Endothelial cell (in vitro differentiated cells): ENCODE measurements at regions not wholly inside any gene's neighbourhood (a gene's known extent, or its start where the extent isn't known, plus 50 kb on each side); places are given as distances from the start of the nearest gene placed in this dataset.

Source experiments
- DNase-seq: peaks from one replicate; pipeline ENCODE4 v3.0.0; 2021; ENCODE audit warnings: low spot score
- H3K27ac Mint-ChIP-seq: one replicate; pipeline ENCODE4 v1.8.0; 2021; ENCODE audit warnings: mixed read lengths, inconsistent platforms; ENCODE audit not compliant: unreplicated experiment
- H3K27me3 Mint-ChIP-seq: one replicate; pipeline ENCODE4 v1.8.0; 2021; ENCODE audit warnings: mild to moderate bottlenecking, moderate library complexity, mixed read lengths, inconsistent platforms; ENCODE audit not compliant: unreplicated experiment
- H3K36me3 Mint-ChIP-seq: one replicate; pipeline ENCODE4 v1.8.0; 2021; ENCODE audit warnings: mild to moderate bottlenecking, low read depth, mixed read lengths, inconsistent platforms; ENCODE audit not compliant: unreplicated experiment
- H3K4me1 Mint-ChIP-seq: one replicate; pipeline ENCODE4 v1.8.0; 2021; ENCODE audit warnings: mild to moderate bottlenecking, mixed read lengths, inconsistent platforms; ENCODE audit not compliant: unreplicated experiment
- H3K4me3 Mint-ChIP-seq: one replicate; pipeline ENCODE4 v1.8.0; 2021; ENCODE audit warnings: mild to moderate bottlenecking, mixed read lengths, inconsistent platforms; ENCODE audit not compliant: unreplicated experiment
- H3K9me3 Mint-ChIP-seq: one replicate; pipeline ENCODE4 v1.8.0; 2021; ENCODE audit warnings: mixed read lengths, inconsistent platforms; ENCODE audit not compliant: unreplicated experiment
- TF ChIP-seq, protein P1 (sequence below): fragments of 200-600 bp; sonication (generic); IDR thresholded peaks from one replicate; pipeline ENCODE4 v1.5.0; 2021; ENCODE audit warnings: antibody characterized with exemption; ENCODE audit not compliant: unreplicated experiment

DNA sequence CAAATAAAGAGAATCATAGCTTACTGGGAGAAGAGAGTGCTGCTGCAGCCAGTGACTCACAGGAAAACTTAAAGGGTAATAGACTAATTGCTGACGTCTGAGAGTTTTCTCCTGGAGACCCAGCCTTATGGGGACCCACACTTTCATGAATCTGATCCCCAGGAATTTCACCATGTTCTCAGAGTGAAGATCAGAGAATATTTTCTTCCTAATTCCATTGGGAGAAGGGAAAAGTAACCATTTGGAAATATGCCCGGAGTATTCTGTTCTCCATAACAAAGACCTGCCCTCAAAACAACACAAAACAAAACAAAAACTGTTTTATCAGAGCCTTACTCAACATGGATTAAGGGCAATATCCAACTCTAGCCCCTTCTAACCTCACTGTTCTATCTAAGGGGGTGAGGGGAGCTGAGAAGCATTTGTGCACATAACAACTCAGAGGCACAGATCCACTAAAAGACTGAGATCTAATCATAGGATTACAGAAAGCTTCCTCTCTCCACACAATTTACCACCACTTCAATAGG, 168.2 kb upstream of the SSTR4 start:
- no peaks in the 10 kb centered on the region for H3K36me3 Mint-ChIP-seq
- TF ChIP-seq, protein P1, sequence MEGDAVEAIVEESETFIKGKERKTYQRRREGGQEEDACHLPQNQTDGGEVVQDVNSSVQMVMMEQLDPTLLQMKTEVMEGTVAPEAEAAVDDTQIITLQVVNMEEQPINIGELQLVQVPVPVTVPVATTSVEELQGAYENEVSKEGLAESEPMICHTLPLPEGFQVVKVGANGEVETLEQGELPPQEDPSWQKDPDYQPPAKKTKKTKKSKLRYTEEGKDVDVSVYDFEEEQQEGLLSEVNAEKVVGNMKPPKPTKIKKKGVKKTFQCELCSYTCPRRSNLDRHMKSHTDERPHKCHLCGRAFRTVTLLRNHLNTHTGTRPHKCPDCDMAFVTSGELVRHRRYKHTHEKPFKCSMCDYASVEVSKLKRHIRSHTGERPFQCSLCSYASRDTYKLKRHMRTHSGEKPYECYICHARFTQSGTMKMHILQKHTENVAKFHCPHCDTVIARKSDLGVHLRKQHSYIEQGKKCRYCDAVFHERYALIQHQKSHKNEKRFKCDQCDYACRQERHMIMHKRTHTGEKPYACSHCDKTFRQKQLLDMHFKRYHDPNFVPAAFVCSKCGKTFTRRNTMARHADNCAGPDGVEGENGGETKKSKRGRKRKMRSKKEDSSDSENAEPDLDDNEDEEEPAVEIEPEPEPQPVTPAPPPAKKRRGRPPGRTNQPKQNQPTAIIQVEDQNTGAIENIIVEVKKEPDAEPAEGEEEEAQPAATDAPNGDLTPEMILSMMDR = no peak
- no peak overlapping the region for H3K27ac Mint-ChIP-seq
- H3K4me1 Mint-ChIP-seq = peaks cover 8% of the 10 kb centered on the region
- no peak for DNase-seq
- H3K27me3 Mint-ChIP-seq = no peaks in the 10 kb centered on the region
- no peak overlapping the region for H3K4me3 Mint-ChIP-seq
- no peaks in the 10 kb centered on the region for H3K9me3 Mint-ChIP-seq

DNA sequence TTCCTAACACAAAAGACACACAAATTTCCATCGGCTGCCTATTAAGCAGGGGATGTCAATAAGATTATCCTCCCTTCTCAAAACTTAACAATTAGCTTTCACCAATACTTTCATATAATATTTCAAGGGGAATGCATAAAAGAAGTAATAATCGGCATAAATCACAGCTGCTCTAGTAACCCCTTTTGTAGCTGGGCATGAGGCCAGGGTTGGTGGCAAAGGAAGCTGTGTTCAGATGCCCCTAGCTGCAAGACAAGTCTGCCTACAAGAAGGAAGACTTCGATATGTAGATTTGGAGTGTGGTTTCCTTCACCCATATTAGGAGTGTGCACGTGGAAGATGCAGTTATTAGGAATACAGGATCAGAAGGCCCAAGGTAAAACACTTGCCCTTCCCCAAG, 156.9 kb upstream of the SSTR4 start:
- H3K4me3 Mint-ChIP-seq = no peak overlapping the region
- H3K36me3 Mint-ChIP-seq = no peaks in the 10 kb centered on the region
- H3K27ac Mint-ChIP-seq = no peak overlapping the region
- H3K4me1 Mint-ChIP-seq = no peaks in the 10 kb centered on the region
- no peak for DNase-seq
- TF ChIP-seq, protein P1 = no peak
- no peaks in the 10 kb centered on the region for H3K27me3 Mint-ChIP-seq
- no peaks in the 10 kb centered on the region for H3K9me3 Mint-ChIP-seq

GRCh38 chr20:22880277-22880676, 154.8 kb upstream of the SSTR4 start:
- TF ChIP-seq, protein P1 = no peak
- DNase-seq = no peak
- Mint-ChIP-seq H3K36me3 (no peaks in the 10 kb centered on the region), H3K27ac (no peak overlapping the region), H3K4me1 (no peaks in the 10 kb centered on the region), H3K4me3 (no peak overlapping the region), H3K27me3 (no peaks in the 10 kb centered on the region), H3K9me3 (no peaks in the 10 kb centered on the region)

- TF ChIP-seq, protein P1 = no peak
- no peak overlapping the region for H3K4me3 Mint-ChIP-seq
- no peaks in the 10 kb centered on the region for H3K36me3 Mint-ChIP-seq
- H3K4me1 Mint-ChIP-seq = no peaks in the 10 kb centered on the region
- H3K27me3 Mint-ChIP-seq = peaks cover 3% of the 10 kb centered on the region
- no peak overlapping the region for H3K27ac Mint-ChIP-seq
- no peaks in the 10 kb centered on the region for H3K9me3 Mint-ChIP-seq
- no peak for DNase-seq
These were observed 147.3 kb upstream of the SSTR4 start for GRCh38 chr20:22887796-22888195.

DNA sequence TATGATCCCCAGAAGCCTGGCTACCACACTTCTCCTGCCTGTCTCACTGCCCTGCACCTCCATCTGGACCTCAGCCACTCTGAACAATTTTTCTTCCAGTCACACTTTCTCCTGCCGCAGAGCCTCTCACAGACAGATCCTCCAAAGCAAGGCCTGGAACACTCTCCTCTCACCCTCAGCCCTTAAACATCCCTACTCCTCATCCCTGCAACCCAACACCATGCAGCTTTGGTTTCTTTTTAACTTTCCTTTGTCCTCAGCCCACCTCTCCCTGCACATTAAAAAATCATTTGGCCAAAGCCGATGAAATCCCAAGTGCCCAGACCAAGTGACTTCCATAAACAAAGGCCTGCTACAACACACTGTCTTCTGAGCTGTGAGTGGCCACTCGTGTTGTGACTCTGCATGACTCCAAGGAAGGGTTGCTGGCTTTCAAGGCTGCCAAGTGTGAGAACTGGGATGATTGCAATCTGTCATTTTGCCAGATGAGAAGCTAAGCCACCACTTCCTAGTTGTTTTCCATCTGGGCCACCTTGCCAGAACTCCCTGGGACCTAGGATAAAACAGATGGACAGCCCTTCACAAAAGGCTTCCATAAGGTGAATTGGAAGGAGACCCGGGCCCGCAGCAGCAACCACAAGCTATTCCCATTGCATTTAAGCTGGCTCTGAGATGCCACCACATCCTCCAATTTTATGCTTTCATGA, 144.4 kb upstream of the SSTR4 start:
- no peak overlapping the region for H3K27ac Mint-ChIP-seq
- peaks cover 4% of the 10 kb centered on the region for H3K27me3 Mint-ChIP-seq
- TF ChIP-seq, protein P1 = no peak
- no peak overlapping the region for H3K4me3 Mint-ChIP-seq
- H3K4me1 Mint-ChIP-seq = no peaks in the 10 kb centered on the region
- H3K9me3 Mint-ChIP-seq = no peaks in the 10 kb centered on the region
- H3K36me3 Mint-ChIP-seq = no peaks in the 10 kb centered on the region
- no peak for DNase-seq
